CMK (cell line): ENCODE measurements at regions not wholly inside any gene's neighbourhood (a gene's known extent, or its start where the extent isn't known, plus 50 kb on each side); places are given as distances from the start of the nearest gene placed in this dataset.
"Not testable (repeated sequence)": the region's sequence is repeated elsewhere in the genome, so short reads cannot be mapped to it uniquely, and the experiment has no call there.

Source experiments
- DNase-seq: peaks from one replicate; pipeline ENCODE4 v3.0.0-alpha.2; 2010; ENCODE audit warnings: low read depth

DNA sequence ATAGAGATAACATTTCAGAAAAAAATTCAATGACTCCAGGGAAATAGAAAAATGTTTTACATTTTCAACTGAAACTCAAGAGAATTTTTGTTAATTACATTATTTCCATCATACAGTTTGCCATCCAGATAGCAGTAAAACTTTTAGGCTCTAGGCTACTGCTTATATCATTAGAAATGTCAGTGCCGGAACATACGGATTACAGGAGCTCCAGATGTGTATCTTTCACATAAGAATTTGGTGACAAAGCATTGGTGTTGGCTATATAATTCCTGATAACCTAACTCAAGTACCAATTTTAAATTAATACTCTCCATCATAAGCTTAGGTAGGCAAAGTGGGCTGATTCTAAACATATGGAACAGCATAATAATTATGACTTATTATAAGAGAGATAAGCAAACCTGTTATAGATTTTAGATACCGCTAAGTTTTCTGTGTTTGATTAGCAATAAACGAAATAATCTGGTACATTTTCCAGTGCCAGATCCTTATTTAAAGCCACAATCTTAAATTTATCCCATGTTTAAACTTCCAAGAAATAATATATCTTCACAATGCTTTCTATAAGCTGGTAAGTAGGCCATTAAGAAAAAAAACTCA is 637.9 kb downstream of the NXPH1 start:
- no peak for DNase-seq

GRCh38 chr7:9075774-9076173 is 642.4 kb downstream of the NXPH1 start:
- not testable (repeated sequence) for DNase-seq

GRCh38 chr7:9082203-9082602 is 648.8 kb downstream of the NXPH1 start:
- no peak for DNase-seq

- no peak for DNase-seq
Measured at GRCh38 chr7:9083837-9084236, 650.4 kb downstream of the NXPH1 start.

DNA sequence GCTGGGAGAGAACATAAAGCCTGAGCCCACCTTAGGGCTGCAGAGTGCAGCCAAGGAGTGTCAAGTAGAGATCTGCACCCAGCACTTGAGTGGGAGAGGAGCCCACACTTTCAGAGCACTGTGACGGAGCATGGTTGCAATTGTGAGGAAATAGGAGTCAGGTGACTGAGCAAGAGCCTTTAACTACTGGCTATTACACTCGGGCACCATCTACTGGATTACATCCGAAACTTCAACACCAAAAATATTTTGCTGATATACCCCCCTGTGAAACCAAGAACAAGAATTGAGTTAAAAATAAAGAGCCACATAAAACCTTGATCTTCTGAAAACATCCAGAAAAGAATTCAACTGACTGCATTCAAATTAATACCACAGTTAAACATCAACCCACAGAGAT is 657.9 kb downstream of the NXPH1 start:
- no peak for DNase-seq

DNA sequence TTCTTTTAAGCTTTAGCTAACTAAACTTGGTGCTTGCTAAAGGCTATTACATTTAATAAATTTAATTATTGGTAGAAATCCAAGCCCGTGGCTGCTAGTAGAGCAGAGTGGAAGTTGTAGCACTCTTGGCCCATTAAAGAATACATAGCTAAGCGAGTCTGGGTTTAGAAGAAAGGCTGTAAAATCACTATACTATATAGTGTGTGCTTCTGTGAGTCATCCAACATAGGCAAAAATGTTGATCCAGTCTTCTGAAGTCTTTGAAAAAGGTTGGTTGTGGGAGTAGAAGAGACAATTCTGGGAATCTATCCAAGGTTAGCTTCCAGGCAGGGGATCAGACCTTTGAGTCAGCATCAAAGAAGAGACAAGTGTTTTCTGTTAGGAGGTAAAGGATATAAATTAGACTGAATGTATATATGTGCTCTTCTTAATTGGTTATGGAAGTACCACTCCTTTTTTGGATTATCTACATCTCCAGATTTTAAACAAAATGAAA is 664.2 kb downstream of the NXPH1 start:
- no peak for DNase-seq

DNA sequence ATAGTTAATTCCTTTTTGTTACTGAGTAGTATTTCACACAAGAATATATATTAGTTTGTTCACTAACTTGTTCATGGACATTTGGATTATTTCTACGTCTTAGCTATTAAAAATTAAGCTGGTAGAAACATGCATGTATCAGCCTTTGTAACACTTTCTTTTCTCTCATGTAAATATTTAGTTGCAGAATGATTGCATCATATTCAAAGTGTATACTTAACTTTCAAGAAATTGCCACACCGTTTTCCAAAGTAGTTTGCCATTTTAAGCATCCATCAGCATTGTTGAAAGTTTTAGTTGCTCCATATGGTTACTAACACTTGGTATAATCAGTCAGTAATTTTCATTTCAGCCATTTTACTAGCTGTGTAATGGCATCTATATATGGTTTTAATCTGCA is 666.9 kb downstream of the NXPH1 start:
- DNase-seq, result no peak

DNA sequence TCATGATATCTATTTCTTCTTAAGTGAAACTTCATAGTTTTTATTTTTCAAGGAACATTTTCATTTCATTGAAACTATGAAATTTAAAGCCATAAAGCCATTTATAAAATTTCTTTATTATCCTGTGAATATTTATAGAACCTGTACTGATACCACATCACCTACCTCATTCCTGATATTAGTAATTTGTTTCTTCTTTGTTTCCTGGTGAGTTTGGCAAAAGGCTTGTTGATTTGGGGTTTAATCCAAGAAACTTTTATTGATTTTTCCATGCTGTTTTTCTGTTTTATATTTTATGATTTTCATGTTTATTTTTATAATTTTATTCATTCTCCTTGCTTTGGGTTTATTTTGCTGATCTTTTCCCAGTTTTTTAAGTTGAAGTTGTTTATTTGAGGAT is 669.4 kb downstream of the NXPH1 start:
- no peak for DNase-seq

DNA sequence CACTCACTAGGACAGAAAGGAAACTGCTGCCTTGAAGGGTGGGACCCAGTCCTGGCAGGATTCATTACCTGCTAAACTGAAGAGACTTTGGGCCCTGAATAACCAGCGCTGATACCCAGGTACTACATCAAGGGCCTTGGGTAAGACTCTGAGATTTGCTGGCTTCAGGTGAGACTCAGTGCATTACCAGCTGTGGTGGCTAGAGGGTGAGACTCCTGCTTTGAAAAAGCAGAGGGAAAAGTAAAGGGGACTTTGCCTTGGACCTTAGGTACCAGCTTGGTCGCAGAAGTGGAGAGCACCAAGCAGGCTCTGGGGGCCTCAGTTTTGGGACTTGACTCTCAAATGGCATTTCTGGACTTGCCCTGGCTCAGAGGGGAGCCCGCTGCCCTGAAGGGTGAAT is 673.3 kb downstream of the NXPH1 start:
- no peak for DNase-seq

DNA sequence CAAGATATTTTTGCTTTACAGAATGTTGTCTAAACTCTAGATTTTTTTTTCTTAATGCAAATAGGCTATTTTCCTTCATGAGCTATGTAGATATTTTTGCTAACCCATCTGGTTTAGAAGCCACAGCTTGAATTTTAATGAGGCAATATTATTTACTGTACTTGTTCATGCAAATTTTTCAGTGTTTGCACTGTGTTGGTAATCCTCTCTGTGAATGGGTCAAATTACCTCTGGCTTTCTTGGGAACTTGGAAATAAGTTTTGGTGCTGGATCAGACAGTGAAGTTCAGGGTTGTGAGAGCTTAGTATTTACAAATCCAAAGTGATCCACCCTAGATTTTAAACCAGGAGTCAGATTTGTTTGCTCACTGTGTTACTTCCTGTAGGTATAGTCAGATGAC is 686.9 kb downstream of the NXPH1 start:
- DNase-seq, result no peak

- DNase-seq, result no peak
Measured at GRCh38 chr7:9124320-9124719, 690.9 kb downstream of the NXPH1 start.

- no peak for DNase-seq
Measured at GRCh38 chr7:9125246-9125645, 691.8 kb downstream of the NXPH1 start.

DNA sequence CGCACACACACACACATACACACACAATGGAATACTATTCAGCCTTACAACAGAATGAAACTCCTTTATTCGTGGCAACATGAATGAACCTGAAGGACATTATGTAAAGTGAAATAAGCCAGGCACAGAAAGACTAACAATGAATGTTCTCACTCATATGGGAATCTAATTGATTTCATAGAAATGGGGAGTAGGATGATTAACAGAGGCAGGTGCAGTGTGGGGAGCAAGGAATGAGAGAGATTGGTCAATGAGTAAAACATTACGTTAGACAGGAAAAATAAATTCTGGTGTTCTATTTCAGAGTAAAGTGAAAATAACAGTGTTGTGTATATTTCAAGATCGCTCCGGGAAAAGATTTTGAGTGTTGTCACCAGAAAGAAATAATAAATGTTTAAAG is 694.5 kb downstream of the NXPH1 start:
- DNase-seq, result no peak

DNA sequence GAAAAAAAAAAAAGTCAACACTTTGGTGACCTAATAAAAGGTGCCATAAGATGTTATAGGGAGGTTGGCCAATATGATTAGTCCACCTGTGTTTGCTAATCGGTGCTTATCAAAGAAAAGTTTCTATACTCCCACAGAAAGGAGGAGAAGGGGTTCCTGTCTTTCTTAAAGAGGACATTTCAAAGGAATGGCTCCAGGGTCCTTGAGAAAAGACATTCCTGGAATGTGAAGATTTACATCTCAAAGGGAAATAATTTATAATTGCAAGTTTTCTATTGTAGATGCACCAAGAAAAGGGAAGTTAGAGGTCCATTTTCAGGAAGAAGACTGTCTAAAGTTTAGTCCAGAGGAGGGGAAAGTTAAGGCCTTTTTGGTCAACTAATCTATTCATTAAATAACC is 715.3 kb downstream of the NXPH1 start:
- no peak for DNase-seq

DNA sequence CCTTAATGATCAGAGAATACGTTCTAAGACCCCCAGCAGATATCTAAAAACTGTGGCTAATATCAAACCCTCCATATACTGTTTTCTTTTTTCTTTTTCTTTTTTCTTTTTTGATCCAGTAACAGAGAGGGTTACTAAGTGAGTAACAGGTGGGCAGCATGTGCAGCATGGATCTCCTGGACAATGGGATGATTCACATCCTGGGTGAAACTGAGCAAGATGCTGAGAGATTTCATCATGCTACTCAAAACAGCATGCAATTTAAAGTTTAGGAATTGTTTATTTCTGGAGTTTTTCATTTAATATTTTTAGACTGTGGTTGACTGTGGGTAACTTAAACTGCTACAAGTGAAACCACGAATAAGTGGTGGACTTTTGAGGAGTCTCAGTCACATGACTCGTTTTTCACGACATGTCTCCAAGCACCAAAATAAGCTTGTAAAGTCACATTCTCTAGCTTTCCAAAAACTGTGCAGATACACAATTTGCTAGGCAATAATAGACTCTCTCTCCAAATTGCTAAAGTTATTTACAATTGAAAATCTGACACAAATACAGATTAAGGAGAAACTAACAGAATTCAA is 716.2 kb downstream of the NXPH1 start:
- DNase-seq, result no peak

DNA sequence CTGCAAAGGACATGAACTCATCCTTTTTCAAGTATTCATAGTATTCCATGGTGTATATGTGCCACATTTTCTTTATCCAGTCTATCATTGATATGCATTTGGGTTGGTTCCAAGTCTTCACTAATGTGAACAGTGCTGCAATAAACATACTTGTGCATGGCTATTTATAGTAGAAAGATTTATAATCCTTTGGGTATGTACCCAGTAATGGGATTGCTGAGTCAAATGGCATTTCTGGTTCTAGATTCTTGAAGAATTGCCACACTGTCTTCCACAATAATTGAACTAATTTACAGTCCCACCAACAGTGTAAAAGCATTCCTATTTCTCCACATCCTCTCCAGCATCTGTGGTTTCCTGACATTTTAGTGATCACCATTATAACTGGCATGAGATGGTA is 730.3 kb downstream of the NXPH1 start:
- DNase-seq, result not testable (repeated sequence)

- no peak for DNase-seq
Measured at GRCh38 chr7:9175871-9176270, 742.5 kb downstream of the NXPH1 start.

GRCh38 chr7:9181356-9181755 is 747.9 kb downstream of the NXPH1 start:
- no peak for DNase-seq

- no peak for DNase-seq
Measured at GRCh38 chr7:9186730-9187129, 753.3 kb downstream of the NXPH1 start.

DNA sequence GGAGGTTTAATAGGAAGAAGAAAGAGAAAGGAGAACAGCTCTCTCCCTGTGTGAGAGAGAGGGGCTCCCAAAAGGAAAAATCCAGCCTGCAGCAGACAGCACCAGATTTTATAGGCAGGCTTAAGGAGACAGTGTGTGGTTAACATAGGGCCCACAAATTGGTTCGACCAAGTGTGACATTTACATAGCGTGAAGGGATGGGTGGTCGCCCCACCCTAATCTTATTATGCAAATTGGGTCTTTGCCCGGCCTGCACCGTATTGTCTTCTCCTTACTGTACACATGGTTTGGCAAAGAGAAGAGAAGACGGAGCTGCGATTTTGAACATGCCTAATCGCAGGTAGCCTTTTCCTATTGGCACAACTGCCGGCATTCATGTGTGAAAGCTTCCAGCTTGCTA is 756.3 kb downstream of the NXPH1 start:
- no peak for DNase-seq

- no peak for DNase-seq
Measured at GRCh38 chr7:9192969-9193368, 759.6 kb downstream of the NXPH1 start.

GRCh38 chr7:9200626-9201025 is 767.2 kb downstream of the NXPH1 start:
- no peak for DNase-seq

- no peak for DNase-seq
Measured at GRCh38 chr7:9201928-9202327, 768.5 kb downstream of the NXPH1 start.

- no peak for DNase-seq
Measured at GRCh38 chr7:9204571-9204970, 771.2 kb downstream of the NXPH1 start.
